Activated T-helper 9 cell treated with anti-CD3 and anti-CD28 coated beads, Interleukin-2, amount 50 U/mL, for 16 hours (primary cell): ENCODE measurements at regions not wholly inside any gene's neighbourhood (a gene's known extent, or its start where the extent isn't known, plus 50 kb on each side); places are given as distances from the start of the nearest gene placed in this dataset.
"Not testable (repeated sequence)": the region's sequence is repeated elsewhere in the genome, so short reads cannot be mapped to it uniquely, and the experiment has no call there.

Experiments
- DNase-seq: peaks from one replicate; pipeline ENCODE4 v3.0.0-alpha.2; 2020; ENCODE audit warnings: low read depth

DNA sequence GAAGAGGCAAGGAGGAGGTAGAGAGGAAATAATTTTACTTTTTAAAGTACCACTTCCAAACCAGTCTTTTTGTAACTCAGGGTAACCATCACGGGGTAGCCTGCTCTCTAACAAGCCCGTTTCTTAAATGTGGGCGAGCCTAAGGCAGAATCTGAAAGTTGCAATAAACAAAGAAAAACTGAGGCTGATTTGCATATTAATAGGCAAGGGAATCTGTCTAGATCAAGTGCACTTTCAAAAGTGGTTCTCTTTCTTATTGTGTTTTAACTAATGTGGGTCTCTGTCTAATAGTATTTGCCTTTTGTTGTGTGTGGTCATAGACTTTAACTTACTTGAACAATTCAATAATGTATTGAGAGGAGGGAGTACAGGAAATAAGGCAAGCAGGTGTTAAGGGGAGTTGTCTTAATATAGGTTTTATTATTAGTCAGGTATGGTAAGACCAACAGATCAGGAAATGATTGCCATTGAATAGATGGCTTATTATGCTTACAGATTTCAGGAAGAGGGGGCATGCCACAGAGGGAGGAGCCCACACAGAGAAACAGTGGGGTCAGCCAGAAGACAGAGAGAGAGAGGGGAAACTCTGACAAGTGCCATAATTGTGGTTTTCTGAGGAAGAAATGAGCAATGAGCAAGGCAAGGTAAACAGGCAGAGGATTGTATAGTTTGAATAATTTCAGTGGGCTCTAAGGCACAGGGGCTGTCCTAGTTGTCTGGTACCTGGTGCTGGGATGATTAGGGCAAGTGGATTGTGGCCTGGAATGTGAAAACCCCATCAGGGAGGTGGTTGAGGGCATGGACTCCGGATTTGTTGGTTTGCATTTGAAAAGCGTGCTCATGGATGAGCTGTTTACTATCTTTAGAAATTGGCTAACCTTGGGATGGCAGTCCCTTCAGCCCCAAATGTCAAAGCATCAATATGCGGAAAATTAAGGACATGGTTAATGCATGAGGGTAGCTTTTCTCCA, 237.2 kb downstream of the TOX3 start:
- DNase-seq: no peak

DNA sequence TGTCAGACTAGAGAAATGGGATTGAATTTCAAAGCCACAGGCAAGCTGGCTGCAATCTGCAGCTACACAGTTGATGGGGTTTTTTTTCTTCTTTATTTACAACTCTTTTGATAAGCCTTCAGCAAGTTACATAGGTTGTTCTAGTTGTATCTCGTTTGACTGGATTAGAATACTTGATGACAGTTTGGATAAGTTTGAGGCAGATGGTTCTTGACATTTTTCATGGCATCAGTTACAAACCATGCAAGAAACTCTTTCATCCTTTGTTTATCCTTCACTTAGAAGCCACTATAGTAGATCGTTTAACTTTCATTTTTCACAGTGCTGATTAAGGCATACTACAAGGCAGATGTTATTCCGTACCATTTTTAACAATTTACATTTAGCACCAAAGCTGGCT, 238.9 kb downstream of the TOX3 start:
- no peak for DNase-seq

GRCh38 chr16:52301026-52301425, 245.9 kb downstream of the TOX3 start:
- DNase-seq: no peak

DNA sequence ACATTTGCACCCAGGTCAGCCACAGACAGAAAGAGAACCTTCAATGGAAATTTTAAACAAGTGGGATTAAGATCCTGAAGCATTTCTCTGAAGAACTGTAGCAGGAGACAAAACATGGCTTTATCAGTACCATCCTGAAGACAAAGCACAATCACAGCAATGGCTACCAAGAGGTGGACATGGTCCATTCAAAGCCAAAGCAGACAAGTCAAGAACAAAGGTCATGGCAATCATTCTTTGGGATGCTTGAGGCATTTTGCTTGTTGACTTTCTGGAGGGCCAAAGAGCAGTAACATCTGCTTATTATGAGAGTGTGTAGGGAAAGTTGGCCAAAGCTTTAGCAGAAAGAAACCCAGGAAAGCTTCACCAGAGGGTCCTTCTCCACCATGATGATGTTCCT, 248.2 kb downstream of the TOX3 start:
- DNase-seq: no peak

- DNase-seq: not testable (repeated sequence)
Measured at GRCh38 chr16:52296706-52297315, 250.1 kb downstream of the TOX3 start.

- DNase-seq: no peak
Measured at GRCh38 chr16:52296076-52296475, 250.9 kb downstream of the TOX3 start.

GRCh38 chr16:52294660-52295059, 252.3 kb downstream of the TOX3 start:
- no peak for DNase-seq

DNA sequence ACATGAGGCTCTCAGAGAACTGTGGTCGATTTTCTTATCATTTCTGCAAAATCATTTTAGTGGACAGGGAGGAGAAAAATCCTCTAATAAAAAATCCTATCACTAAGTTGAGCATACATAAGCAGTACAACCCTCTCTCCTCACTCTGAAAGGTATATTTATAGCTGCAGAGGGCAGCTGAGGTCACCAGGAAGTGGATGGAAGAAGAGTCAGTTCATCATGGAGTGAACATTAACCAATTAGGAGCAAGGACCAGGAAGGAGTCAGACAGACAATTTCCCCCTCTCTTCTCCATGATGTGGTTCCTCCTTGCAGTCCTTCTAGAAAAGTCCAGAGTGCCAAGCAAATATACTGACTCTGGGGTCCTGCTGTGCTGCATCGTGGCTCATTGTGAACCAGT, 253.7 kb downstream of the TOX3 start:
- no peak for DNase-seq

DNA sequence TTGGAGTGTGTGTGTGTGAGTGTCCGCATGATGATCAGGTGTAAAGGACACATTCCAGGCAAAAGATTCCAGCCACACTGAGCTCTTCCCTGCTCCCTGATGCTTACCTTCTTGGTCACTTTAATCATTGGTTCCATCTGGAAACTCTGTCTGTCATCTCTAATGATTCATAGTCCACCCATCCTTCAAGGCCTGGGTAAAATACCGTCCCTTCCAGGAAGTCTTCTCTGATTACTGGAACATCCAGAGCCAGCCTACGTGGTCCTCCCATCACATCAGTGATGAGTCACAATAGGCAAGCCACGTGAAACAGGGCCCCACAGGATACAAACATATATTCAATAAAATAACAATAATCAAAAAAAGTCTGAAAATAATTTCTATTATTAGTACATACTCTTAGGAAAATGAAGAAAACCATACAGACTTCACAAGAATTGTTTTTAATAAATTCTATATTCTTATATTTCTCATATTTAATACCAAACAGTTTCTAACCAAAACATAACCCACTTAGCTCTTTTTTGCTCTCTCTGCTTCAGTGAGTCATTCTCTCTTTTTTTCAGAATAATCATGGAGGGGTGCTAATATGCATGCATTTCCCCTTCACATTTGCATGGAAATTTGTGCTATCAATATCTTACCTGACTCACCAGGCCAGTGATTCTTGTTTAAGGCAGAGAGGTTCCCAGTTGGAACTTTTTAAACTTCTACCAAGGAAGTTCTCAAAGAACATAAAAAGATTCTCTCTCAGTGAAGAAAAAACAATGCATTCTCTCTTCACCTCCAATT, 263.2 kb downstream of the TOX3 start:
- DNase-seq: no peak

DNA sequence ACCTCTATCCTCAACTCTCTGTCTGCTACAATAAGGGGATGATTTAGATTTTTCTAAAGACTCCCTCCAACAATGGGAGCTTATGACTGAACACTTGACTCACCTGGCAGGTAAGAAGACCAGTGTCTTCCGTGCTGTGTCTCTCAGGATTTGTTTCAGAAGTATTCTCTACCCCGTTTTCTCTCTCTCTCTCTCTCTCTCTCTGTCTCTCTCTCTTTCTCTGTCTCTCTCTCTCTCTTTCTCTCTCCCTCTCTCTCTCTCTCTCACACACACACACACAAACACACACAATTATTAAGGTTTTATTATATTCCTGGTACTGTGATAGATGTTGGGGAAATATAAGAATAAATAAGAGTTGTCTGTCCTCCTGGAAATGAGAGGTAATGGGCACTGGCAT, 263.9 kb downstream of the TOX3 start:
- DNase-seq: no peak

GRCh38 chr16:52280086-52280485, 266.9 kb downstream of the TOX3 start:
- no peak for DNase-seq

DNA sequence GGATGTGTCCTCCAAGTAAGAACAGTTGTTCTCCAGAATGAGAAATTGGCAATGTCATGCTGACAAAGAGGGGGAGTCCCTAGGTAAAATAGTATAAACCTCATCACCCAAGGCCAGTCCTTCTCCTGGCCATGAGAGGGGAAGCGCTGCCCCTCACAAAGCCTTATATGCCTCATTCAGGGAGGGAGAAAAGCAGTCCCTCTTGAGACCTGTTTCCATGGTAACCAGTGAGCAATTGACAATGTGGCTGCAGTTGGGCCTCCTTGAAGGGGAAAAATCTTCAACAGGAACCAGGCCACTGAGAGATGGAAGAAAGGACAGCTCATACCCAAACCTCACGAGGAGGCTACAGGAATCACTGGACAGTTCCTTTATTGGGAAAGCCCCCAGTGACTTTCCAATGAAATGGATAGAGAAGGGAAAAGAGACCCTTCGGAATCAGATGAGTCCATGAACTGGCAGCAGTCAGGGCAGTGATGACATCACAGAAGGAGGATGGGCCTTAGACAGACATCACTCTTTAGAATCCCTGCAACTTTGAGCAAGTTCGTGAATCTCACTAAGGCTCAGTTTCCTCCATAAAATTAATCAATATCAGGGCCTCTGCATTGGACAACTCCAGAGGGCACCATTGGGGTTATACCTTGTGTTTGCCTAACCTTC, 275.7 kb downstream of the TOX3 start:
- no peak for DNase-seq

GRCh38 chr16:52265446-52265861, 281.5 kb downstream of the TOX3 start:
- DNase-seq: no peak

DNA sequence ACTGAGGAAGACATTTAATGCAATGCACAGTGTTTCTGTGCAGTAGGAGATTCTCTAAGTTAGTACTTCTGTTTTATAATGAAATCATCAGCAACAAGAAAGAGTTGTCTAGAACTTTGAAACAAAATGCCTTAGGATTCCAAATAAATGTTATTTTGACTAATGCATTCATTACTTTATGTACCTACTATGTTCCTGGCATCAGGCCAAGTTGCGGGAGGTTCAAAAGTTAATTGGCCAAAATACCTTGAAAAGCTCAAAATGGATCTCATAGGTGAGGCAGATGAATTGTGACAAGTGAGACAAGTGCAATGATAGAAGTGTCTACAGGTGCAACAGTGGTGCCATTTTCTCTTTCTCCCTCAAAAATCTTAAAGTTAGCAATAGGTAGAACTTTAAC, 289.4 kb downstream of the TOX3 start:
- no peak for DNase-seq

- no peak for DNase-seq
Measured at GRCh38 chr16:52256310-52257078, 290.4 kb downstream of the TOX3 start.

DNA sequence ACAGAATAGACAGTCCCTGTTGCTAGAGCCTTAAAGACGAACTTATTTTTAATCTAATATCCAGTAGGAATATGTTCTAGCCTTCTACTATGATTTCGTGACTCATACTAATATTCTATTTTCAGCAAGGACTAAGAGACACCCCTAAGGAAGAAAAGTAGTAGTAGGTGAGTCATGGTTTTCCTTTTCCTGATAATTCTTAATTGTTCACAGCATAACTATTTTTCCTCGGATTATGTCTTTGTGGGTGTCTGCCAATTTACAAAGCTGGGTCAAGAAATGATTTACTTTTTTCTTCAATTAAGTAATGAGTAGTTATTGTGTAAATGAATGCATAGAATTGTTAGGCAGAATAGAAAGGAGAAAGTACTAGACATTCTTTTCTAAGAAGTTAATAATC, 292.2 kb downstream of the TOX3 start:
- DNase-seq: no peak

- no peak for DNase-seq
Measured at GRCh38 chr16:52252680-52253079, 294.3 kb downstream of the TOX3 start.

DNA sequence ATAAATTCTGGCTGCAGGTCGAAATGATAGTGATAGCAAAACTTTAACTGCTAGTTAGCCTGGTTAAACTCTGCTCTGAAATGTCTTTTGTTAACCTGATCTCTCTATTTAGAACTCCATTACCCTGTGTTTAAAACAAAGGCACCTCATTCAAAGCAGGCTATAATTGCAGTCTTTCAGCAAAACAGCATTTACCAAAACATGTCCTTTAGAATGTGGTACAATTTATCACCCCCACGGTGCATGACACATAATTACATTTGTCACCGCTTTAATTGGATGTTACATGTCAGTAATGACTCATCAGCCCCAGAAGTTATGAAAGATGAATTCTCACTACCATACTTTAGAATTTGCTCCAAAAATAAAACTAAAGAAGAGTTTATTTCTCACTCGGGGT, 295.4 kb downstream of the TOX3 start:
- no peak for DNase-seq

GRCh38 chr16:52247737-52248136, 299.2 kb downstream of the TOX3 start:
- no peak for DNase-seq

GRCh38 chr16:52238710-52239109, 308.2 kb downstream of the TOX3 start:
- DNase-seq: no peak

GRCh38 chr16:52237823-52238222, 309.1 kb downstream of the TOX3 start:
- DNase-seq: no peak
